ENCODE measurements at regions not wholly inside any gene's neighbourhood (a gene's known extent, or its start where the extent isn't known, plus 50 kb on each side); places are given as distances from the start of the nearest gene placed in this dataset.

DNA sequence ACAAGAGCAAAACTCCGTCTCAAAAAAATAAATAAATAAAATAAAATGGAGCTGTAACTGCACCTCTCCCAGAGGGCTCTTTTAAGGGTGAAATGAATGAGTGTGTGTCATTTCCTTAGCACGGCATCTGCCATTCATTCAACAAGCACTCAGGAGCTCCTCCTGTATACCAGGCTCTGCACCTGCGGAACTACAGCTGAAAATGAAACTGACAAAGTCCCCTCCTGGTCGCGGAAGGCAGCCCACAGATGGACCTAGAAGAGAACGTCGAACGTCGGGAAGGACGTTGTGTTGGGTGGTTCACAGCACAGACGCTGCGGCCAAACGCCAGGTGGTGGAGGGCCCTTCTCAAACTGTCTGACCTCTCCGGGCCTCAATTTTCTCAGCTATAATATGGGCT lies 256.4 kb downstream of the TFAP2C start:
- H4K20me1 ChIP-seq (ENCODE audit: low read length), result no peaks in the 10 kb centered on the region
- H3K4me1 ChIP-seq (ENCODE audit: insufficient read depth, low read length), result no peaks in the 10 kb centered on the region
- TF ChIP-seq EZH2phosphoT487 (IDR thresholded peaks at IDR 0.05; ENCODE audit: borderline replicate concordance, low read length), result no peak
- TF ChIP-seq, protein P1, sequence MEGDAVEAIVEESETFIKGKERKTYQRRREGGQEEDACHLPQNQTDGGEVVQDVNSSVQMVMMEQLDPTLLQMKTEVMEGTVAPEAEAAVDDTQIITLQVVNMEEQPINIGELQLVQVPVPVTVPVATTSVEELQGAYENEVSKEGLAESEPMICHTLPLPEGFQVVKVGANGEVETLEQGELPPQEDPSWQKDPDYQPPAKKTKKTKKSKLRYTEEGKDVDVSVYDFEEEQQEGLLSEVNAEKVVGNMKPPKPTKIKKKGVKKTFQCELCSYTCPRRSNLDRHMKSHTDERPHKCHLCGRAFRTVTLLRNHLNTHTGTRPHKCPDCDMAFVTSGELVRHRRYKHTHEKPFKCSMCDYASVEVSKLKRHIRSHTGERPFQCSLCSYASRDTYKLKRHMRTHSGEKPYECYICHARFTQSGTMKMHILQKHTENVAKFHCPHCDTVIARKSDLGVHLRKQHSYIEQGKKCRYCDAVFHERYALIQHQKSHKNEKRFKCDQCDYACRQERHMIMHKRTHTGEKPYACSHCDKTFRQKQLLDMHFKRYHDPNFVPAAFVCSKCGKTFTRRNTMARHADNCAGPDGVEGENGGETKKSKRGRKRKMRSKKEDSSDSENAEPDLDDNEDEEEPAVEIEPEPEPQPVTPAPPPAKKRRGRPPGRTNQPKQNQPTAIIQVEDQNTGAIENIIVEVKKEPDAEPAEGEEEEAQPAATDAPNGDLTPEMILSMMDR (conservative IDR thresholded peaks at IDR 0.05; ENCODE audit: low read depth, low read length), result no peak
- TF ChIP-seq EZH2 (IDR thresholded peaks at IDR 0.05; ENCODE audit: low read length, unreplicated experiment), result no peak
- no TSS peak for BruUV-seq (replicated peaks)
- no peak overlapping the region for H3K4me2 ChIP-seq (ENCODE audit: low read length)
- no peak overlapping the region for H3K27ac ChIP-seq (ENCODE audit: low read length)
- ChIA-PET POLR2A (ENCODE audit: unreplicated experiment) (no interaction called here), CTCF (no interaction called here)
- H2AFZ ChIP-seq (ENCODE audit: low read length), result no peak overlapping the region
- no peaks in the 10 kb centered on the region for H3K27me3 ChIP-seq (ENCODE audit: low read length)
- no peaks in the 10 kb centered on the region for H3K9me3 ChIP-seq (ENCODE audit: low read length)
- H3K79me2 ChIP-seq (ENCODE audit: low read length), result no peaks in the 10 kb centered on the region
- no peaks in the 10 kb centered on the region for H3F3A ChIP-seq (ENCODE audit: low read length, unreplicated experiment)
- H3K9me2 ChIP-seq (replicated peaks; ENCODE audit: low read length), result no peaks in the 10 kb centered on the region
- H3K9ac ChIP-seq (ENCODE audit: low read length), result no peak overlapping the region
- intact Hi-C loops (cut with micrococcal nuclease), result no loop called here
- no peak overlapping the region for H3K4me3 ChIP-seq (ENCODE audit: low read length)
- ATAC-seq, result no peak
- no peak for DNase-seq
- no peaks in the 10 kb centered on the region for H3K36me3 ChIP-seq (ENCODE audit: low read depth, low read length)

DNA sequence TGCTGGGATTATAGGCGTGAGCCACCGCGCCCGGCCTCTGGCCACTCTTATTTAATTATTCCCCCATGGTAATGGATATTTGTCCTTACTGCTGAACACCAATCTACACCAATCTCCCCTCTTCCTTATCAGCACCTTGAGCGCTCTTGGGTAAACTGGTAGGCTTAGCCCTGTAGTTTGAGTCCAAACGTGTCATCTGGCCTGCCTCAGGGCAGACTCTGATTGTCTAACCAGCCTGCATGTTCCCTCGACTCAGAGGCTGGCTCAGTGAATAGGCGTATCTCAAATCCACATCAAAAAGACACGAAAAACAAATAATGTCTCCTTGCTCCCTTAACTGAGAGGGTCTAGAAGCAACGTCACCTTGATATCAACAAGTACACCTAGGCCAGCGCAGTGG lies 260.9 kb downstream of the TFAP2C start:
- Histone ChIP-seq H3K27ac (ENCODE audit: low read length) (no peak overlapping the region), H4K20me1 (ENCODE audit: low read length) (no peaks in the 10 kb centered on the region), H3K9me2 (replicated peaks; ENCODE audit: low read length) (no peaks in the 10 kb centered on the region), H2AFZ (ENCODE audit: low read length) (no peak overlapping the region), H3K4me3 (ENCODE audit: low read length) (no peak overlapping the region), H3K9me3 (ENCODE audit: low read length) (no peaks in the 10 kb centered on the region), H3K36me3 (ENCODE audit: low read depth, low read length) (no peaks in the 10 kb centered on the region), H3K79me2 (ENCODE audit: low read length) (no peaks in the 10 kb centered on the region), H3K27me3 (ENCODE audit: low read length) (no peaks in the 10 kb centered on the region), H3K4me2 (ENCODE audit: low read length) (no peak overlapping the region), H3K4me1 (ENCODE audit: insufficient read depth, low read length) (no peaks in the 10 kb centered on the region), H3F3A (ENCODE audit: low read length, unreplicated experiment) (no peaks in the 10 kb centered on the region), H3K9ac (ENCODE audit: low read length) (no peak overlapping the region)
- intact Hi-C loops (cut with micrococcal nuclease), result no loop called here
- DNase-seq (no peak), ATAC-seq (no peak)
- ChIA-PET POLR2A (ENCODE audit: unreplicated experiment) (no interaction called here), CTCF (no interaction called here)
- TF ChIP-seq, protein P1 (conservative IDR thresholded peaks at IDR 0.05; ENCODE audit: low read depth, low read length), result no peak
- TF ChIP-seq EZH2phosphoT487 (IDR thresholded peaks at IDR 0.05; ENCODE audit: borderline replicate concordance, low read length) (no peak), EZH2 (IDR thresholded peaks at IDR 0.05; ENCODE audit: low read length, unreplicated experiment) (no peak)
- BruUV-seq (replicated peaks), result no TSS peak

DNA sequence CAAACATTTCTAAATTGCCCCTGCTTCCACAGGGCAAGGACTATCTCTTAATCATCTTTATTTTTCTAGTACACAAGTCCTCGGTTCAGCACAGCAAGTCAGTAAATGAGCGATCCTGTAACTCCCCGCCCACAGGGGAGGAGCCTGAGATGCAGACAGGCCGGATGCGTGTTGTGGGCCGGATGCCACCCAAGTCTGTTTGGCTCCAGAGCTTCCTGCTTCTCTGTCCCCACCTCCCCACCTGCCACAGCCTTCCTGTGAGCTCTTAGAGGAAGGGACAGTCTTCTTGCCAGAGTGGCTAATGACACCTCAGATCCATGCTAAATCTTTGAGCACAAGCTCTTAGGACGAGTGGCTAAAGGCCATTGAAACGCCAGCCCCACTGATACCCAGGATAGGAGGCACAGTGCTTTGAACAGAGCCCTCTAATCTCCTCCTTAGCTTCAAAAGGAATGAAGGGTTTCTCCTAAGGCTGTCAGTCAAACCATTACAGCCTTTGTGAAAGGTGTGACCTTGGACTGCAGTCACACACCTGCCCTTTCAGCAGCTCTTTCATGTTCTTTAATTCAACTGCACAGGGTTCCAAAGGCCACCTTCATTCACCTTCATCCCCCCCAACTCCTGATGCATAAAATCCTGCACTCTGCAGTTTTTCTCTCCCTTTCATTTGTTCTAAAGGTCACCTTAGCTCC lies 264.3 kb downstream of the TFAP2C start:
- TF ChIP-seq, protein P1 (conservative IDR thresholded peaks at IDR 0.05; ENCODE audit: low read depth, low read length), result no peak
- TF ChIP-seq EZH2phosphoT487 (IDR thresholded peaks at IDR 0.05; ENCODE audit: borderline replicate concordance, low read length) (no peak), EZH2 (IDR thresholded peaks at IDR 0.05; ENCODE audit: low read length, unreplicated experiment) (no peak)
- H3K79me2 ChIP-seq (ENCODE audit: low read length), result no peaks in the 10 kb centered on the region
- ChIA-PET POLR2A (ENCODE audit: unreplicated experiment) (no interaction called here), CTCF (no interaction called here)
- H3K27me3 ChIP-seq (ENCODE audit: low read length), result peaks cover 8% of the 10 kb centered on the region
- no peaks in the 10 kb centered on the region for H3K4me1 ChIP-seq (ENCODE audit: insufficient read depth, low read length)
- no peak overlapping the region for H2AFZ ChIP-seq (ENCODE audit: low read length)
- DNase-seq (no peak), ATAC-seq (no peak)
- H3K9me3 ChIP-seq (ENCODE audit: low read length), result no peaks in the 10 kb centered on the region
- H3F3A ChIP-seq (ENCODE audit: low read length, unreplicated experiment), result no peaks in the 10 kb centered on the region
- no peak overlapping the region for H3K27ac ChIP-seq (ENCODE audit: low read length)
- H3K36me3 ChIP-seq (ENCODE audit: low read depth, low read length), result no peaks in the 10 kb centered on the region
- intact Hi-C loops (cut with micrococcal nuclease), result no loop called here
- no peak overlapping the region for H3K4me3 ChIP-seq (ENCODE audit: low read length)
- BruUV-seq (replicated peaks), result no TSS peak
- no peak overlapping the region for H3K4me2 ChIP-seq (ENCODE audit: low read length)
- H4K20me1 ChIP-seq (ENCODE audit: low read length), result no peaks in the 10 kb centered on the region
- no peaks in the 10 kb centered on the region for H3K9me2 ChIP-seq (replicated peaks; ENCODE audit: low read length)
- no peak overlapping the region for H3K9ac ChIP-seq (ENCODE audit: low read length)

All from PC-3 (cell line).